Tibial artery (tissue), 4 donors: ENCODE measurements at regions not wholly inside any gene's neighbourhood (a gene's known extent, or its start where the extent isn't known, plus 50 kb on each side); places are given as distances from the start of the nearest gene placed in this dataset.

ENCODE experiments used
- DNase-seq, 2 donors: peaks; one replicate each; pipeline ENCODE4 v3.0.0-alpha.2; 2019
- H3K27ac ChIP-seq, 2 donors: fragments of 200-600 bp; sonication (generic) in 1 of 2; 1 replicate in 1 of 2; 2 replicates in 1 of 2; pipeline ENCODE4 v1.5.1; 2018 to 2019; ENCODE audit warnings: mild to moderate bottlenecking in 1 of 2
- H3K27me3 ChIP-seq, 2 donors: fragments of 200-600 bp; sonication (generic) in 1 of 2; one replicate each; pipeline versions ENCODE4 v1.5.1 to v1.6.0; 2016 to 2019
- H3K36me3 ChIP-seq, 3 donors: fragments of 200-600 bp; sonication (generic) in 2 of 3; one replicate each; pipeline ENCODE4 v1.5.1; 2016 to 2019; ENCODE audit warnings: mild to moderate bottlenecking in 2 of 3
- H3K4me1 ChIP-seq, 4 donors: fragments of 200-600 bp; sonication (generic) in 2 of 4; 1 replicate in 3 of 4; 2 replicates in 1 of 4; pipeline ENCODE4 v1.5.1; 2016 to 2019
- H3K4me3 ChIP-seq, 2 donors: fragments of 200-600 bp; sonication (generic) in 1 of 2; 1 replicate in 1 of 2; 2 replicates in 1 of 2; pipeline ENCODE4 v1.5.1; 2018 to 2019; ENCODE audit warnings: mild to moderate bottlenecking in 2 of 2
- H3K9me3 ChIP-seq, 3 donors: fragments of 200-600 bp; sonication (generic) in 1 of 3; one replicate each; pipeline ENCODE4 v1.5.1; 2016 to 2019
- intact Hi-C: fragments of 100-400 bp; cut with DNase I; formaldehyde crosslinking; loops from one replicate; pipeline ENCODE4 v1.15.0; 2023; ENCODE audit warnings: low total_unique reads
- TF ChIP-seq, protein P1 (sequence below), 2 experiments: fragments of 200-600 bp in 1 of 2; fragments of 450-650 bp in 1 of 2; IDR thresholded peaks; one replicate each; pipeline ENCODE4 v1.5.1; 2017 to 2019; ENCODE audit warnings: antibody characterized with exemption in 2 of 2, mild to moderate bottlenecking in 1 of 2, moderate library complexity in 1 of 2

DNA sequence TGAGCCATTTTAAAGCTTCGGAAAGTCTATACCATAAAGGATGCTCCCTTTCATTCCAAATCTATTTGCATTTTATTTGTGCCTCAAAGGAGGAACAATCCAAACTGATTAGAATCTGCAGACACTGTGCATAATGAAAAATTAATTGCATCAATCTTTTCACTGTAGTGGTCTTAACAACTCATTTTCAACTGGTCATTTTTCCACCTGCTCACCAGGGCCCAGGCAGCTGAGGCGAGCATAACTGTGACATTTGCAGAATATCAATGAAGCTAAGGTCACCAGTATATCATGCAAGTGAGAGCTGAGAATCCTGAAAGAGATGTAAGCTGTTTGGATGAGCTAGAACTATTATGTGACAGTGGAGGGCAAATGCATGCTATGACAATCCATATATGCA lies 387.3 kb upstream of the TECRL start:
- no peaks in the 10 kb centered on the region for H3K36me3 ChIP-seq
- H3K27me3 ChIP-seq = no peaks in the 10 kb centered on the region
- no peaks in the 10 kb centered on the region for H3K4me1 ChIP-seq
- intact Hi-C loops = no loop called here
- TF ChIP-seq, protein P1, sequence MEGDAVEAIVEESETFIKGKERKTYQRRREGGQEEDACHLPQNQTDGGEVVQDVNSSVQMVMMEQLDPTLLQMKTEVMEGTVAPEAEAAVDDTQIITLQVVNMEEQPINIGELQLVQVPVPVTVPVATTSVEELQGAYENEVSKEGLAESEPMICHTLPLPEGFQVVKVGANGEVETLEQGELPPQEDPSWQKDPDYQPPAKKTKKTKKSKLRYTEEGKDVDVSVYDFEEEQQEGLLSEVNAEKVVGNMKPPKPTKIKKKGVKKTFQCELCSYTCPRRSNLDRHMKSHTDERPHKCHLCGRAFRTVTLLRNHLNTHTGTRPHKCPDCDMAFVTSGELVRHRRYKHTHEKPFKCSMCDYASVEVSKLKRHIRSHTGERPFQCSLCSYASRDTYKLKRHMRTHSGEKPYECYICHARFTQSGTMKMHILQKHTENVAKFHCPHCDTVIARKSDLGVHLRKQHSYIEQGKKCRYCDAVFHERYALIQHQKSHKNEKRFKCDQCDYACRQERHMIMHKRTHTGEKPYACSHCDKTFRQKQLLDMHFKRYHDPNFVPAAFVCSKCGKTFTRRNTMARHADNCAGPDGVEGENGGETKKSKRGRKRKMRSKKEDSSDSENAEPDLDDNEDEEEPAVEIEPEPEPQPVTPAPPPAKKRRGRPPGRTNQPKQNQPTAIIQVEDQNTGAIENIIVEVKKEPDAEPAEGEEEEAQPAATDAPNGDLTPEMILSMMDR (IDR thresholded peaks at IDR 0.05) = no peak
- no peak for DNase-seq
- no peak overlapping the region for H3K27ac ChIP-seq
- no peaks in the 10 kb centered on the region for H3K9me3 ChIP-seq
- no peak overlapping the region for H3K4me3 ChIP-seq

DNA sequence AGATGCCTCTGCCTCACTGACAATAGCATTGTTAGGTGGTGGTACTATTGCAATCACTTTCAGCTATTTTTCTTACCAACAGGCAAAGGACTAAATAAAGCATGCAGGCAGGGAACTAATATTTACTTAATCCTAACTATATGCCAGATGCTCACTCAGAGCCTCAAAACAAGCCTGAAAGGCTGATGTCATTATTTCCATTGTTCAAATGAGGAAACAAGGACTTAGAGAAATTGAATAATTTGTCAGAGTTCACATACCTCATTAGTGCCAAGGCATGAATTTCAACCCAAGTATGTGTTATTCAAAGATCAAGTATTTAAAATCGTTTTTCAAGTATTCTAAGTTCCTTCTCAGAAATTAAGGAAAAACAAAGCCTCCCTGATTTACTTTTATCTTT lies 374.9 kb upstream of the TECRL start:
- Histone ChIP-seq H3K4me3 (no peak overlapping the region), H3K27ac (no peak overlapping the region), H3K4me1 (peaks cover 0 to 11% (median 0%) of the 10 kb centered on the region in 4 donors), H3K27me3 (no peaks in the 10 kb centered on the region), H3K36me3 (no peaks in the 10 kb centered on the region), H3K9me3 (no peaks in the 10 kb centered on the region)
- no peak for DNase-seq
- intact Hi-C loops = no loop called here
- TF ChIP-seq, protein P1 (IDR thresholded peaks at IDR 0.05) = no peak

DNA sequence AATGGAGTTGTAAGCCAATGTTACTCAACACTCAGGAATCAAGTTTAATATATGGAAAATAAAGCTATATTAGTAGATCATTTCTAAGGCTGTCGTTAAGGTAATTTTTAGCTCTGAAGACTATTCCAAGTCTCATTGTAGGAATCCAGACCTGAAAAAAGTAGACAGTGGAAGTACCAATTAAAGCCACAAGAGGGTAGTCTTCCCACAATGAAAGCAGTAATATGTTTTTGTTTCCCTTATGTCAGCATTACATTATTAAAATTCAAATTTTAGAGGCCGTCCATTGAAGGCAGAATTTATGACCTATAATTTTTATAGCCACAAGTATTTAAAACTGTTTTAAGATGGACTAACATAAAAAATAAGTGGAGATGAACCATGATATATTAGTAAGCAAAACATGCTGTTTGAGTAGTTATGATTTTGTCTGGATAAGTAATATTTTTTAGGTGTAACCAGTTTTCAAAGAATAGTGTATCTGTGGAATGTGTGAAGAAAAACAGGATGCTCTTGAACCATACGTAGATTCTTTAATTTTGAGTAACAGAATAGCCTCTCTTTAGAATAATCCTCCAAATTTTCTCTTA lies 372.6 kb upstream of the TECRL start:
- TF ChIP-seq, protein P1 (IDR thresholded peaks at IDR 0.05) = peak; percentile 38 to 58
- no peaks in the 10 kb centered on the region for H3K27me3 ChIP-seq
- no peak for DNase-seq
- H3K9me3 ChIP-seq = no peaks in the 10 kb centered on the region
- no peaks in the 10 kb centered on the region for H3K36me3 ChIP-seq
- peaks cover 0 to 11% (median 0%) of the 10 kb centered on the region in 4 donors for H3K4me1 ChIP-seq
- intact Hi-C loops = no loop called here
- no peak overlapping the region for H3K27ac ChIP-seq
- H3K4me3 ChIP-seq = no peak overlapping the region

DNA sequence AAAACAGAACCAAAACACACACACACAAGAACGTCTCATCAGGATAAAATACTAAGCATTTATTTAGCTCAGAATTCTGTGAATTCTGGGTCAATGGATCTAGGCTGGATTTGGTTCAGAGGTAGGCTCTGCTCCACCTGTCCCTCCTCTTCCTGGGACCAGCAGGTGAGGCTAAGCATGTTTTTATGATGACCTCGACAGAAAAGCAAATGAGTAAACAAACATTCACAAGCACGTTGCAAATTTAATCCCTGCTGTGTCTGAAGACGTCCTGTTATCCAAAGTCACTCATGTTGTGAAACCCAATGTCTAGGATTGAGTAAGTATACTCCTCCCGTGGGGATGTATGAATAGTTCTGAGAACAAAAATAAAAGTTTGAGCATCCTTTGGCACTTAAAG lies 371.4 kb upstream of the TECRL start:
- Histone ChIP-seq H3K36me3 (no peaks in the 10 kb centered on the region), H3K9me3 (no peaks in the 10 kb centered on the region), H3K4me3 (no peak overlapping the region), H3K27me3 (no peaks in the 10 kb centered on the region), H3K4me1 (peaks cover 0 to 11% (median 0%) of the 10 kb centered on the region in 4 donors), H3K27ac (no peak overlapping the region)
- TF ChIP-seq, protein P1 (IDR thresholded peaks at IDR 0.05) = no peak
- no peak for DNase-seq
- intact Hi-C loops = no loop called here

DNA sequence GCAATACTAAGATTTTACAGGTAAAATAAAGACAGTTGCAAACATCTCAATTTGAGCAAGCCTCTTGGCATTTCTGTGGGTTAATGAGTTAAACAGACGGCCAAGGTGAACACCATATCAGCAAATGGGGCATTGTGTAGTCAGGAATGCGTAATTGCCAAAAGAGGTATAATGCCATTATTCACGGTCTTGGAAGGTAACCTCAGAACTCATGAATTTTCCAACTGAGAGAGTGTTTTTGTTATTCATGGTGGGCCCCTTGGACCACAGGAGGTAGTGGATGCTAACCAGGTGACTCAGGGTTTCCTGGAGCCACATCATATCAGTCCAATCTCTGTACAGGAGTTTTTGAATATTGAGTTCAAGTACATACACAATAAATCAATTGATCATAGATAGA lies 368.0 kb upstream of the TECRL start:
- intact Hi-C loops = no loop called here
- no peak overlapping the region for H3K4me3 ChIP-seq
- TF ChIP-seq, protein P1 (IDR thresholded peaks at IDR 0.05) = no peak
- H3K27ac ChIP-seq = no peak overlapping the region
- no peak for DNase-seq
- no peaks in the 10 kb centered on the region for H3K27me3 ChIP-seq
- no peaks in the 10 kb centered on the region for H3K36me3 ChIP-seq
- H3K9me3 ChIP-seq = no peaks in the 10 kb centered on the region
- no peaks in the 10 kb centered on the region for H3K4me1 ChIP-seq

DNA sequence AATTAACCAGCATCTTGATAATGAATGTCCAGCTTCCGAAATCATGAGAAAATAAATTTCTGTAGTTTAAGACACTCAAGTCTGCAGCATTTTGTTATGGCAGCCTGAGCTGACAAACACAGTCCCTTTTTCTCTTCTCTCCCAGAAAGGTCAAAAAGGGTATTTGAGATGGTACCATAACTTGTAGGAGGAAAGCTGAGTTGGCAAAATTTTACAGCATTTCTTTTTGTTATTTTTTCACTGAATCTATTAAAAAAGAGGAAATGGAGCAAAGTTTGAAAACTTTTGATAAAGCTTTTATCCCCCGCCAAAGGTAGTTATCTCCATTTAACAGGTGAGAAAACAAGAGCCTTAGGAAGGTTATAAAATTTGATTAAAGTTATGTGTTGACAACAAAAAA lies 367.6 kb upstream of the TECRL start:
- no peak overlapping the region for H3K27ac ChIP-seq
- no peak overlapping the region for H3K4me3 ChIP-seq
- no peaks in the 10 kb centered on the region for H3K36me3 ChIP-seq
- intact Hi-C loops = no loop called here
- H3K4me1 ChIP-seq = no peaks in the 10 kb centered on the region
- no peaks in the 10 kb centered on the region for H3K27me3 ChIP-seq
- no peak for DNase-seq
- TF ChIP-seq, protein P1 (IDR thresholded peaks at IDR 0.05) = no peak
- no peaks in the 10 kb centered on the region for H3K9me3 ChIP-seq
